GM12874 (cell line): ENCODE measurements at regions not wholly inside any gene's neighbourhood (a gene's known extent, or its start where the extent isn't known, plus 50 kb on each side); places are given as distances from the start of the nearest gene placed in this dataset.

Experiments used
- TF ChIP-seq, protein P1 (sequence below): IDR thresholded peaks from 2 replicates; pipeline ENCODE4 v1.5.1; 2011; ENCODE audit warnings: low read depth, mild to moderate bottlenecking, control low read depth, low read length, moderate library complexity; ENCODE audit not compliant: insufficient read depth

- TF ChIP-seq, protein P1, sequence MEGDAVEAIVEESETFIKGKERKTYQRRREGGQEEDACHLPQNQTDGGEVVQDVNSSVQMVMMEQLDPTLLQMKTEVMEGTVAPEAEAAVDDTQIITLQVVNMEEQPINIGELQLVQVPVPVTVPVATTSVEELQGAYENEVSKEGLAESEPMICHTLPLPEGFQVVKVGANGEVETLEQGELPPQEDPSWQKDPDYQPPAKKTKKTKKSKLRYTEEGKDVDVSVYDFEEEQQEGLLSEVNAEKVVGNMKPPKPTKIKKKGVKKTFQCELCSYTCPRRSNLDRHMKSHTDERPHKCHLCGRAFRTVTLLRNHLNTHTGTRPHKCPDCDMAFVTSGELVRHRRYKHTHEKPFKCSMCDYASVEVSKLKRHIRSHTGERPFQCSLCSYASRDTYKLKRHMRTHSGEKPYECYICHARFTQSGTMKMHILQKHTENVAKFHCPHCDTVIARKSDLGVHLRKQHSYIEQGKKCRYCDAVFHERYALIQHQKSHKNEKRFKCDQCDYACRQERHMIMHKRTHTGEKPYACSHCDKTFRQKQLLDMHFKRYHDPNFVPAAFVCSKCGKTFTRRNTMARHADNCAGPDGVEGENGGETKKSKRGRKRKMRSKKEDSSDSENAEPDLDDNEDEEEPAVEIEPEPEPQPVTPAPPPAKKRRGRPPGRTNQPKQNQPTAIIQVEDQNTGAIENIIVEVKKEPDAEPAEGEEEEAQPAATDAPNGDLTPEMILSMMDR = no peak
These were observed 84.1 kb upstream of the SPRED1 start for GRCh38 chr15:38168467-38169070.

DNA sequence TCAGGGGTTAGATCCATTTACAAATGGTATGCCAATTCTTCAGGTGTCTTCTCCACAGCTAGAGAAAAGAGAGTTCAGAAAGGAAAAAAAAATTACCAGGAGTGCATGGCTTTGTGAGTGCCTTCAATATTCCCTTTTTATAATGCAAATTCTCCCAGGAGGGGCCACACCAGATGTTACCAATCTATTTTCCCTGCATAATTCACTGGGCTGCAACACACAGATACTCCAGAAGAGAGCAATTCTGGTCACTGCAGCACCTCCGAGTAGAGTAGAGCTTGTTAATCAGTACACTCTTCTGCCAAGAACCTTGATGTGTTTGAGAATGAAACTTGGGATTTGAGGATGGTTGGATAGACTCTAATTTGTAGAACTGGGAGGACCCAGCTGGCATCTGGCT is 80.7 kb upstream of the SPRED1 start:
- TF ChIP-seq, protein P1 = no peak

DNA sequence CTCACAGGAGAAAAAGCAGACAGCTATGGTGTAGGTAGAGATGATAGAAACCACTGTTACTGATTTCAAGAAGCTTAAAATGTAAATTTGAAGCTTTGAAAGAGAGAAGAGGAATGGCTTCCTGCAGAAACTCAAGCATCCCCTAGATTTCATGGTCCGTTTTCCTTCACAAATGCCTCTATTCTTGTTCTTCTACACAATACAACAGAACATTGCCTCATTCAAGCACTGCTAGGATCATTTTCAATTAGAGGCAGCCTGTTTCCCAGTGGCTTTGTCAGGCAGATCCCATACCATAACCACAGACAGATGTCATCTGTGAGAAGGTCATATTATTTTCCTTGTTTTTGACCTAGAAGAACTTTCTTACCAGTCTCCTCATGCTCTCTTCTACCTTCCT is 77.9 kb upstream of the SPRED1 start:
- TF ChIP-seq, protein P1 = no peak

DNA sequence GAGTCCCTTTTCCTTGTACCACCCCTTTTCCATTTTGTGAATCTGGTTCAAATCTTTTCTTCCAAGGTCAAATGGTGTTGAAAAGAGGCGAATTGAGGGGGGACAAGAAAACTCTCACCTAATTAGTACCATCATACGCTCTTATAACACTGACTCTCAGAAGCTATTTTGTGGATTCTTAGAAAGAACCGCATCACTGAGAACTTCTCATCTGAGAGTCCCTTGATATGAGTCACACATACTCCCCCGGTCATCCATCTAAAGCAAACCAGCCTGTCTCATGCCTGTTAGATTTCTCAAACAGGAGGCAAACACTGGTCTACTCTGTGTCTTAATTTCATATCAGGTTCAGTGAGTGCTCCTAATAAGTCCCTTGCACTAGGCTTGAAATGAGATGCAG is 76.5 kb upstream of the SPRED1 start:
- TF ChIP-seq, protein P1 = no peak

GRCh38 chr15:38176691-38177090 is 75.9 kb upstream of the SPRED1 start:
- TF ChIP-seq, protein P1 = no peak

GRCh38 chr15:38182900-38183299 is 69.7 kb upstream of the SPRED1 start:
- TF ChIP-seq, protein P1 = no peak

- TF ChIP-seq, protein P1 = no peak
These were observed 66.1 kb upstream of the SPRED1 start for GRCh38 chr15:38186507-38186906.
